IMR-90 (cell line): ENCODE measurements at regions not wholly inside any gene's neighbourhood (a gene's known extent, or its start where the extent isn't known, plus 50 kb on each side); places are given as distances from the start of the nearest gene placed in this dataset.

ENCODE experiments used
- ATAC-seq: fragments of 200-7000 bp; cut with Tn5 transposase; 2 replicates; pipeline ENCODE4 v1.9.1; 2020; ENCODE audit warnings: low read depth, mild to moderate bottlenecking, moderate library complexity
- BruUV-seq: library from RNA; stranded (reverse); fragments of 400-500 nt; replicated peaks from 2 replicates; lab custom pipeline; 2021; lab: Mats Ljungman, UMichigan
- CTCF ChIA-PET: fragments of 300-600 bp; formaldehyde crosslinking; extraction: SDS; loops from one replicate; lab custom pipeline; 2021; ENCODE audit warnings: antibody characterized with exemption; lab: Yijun Ruan, JAX
- POLR2A ChIA-PET: fragments of 300-600 bp; sonication (Branson Sonifier 250); formaldehyde crosslinking; loops from one replicate; lab custom pipeline; 2022; ENCODE audit warnings: antibody characterized with exemption; ENCODE audit not compliant: unreplicated experiment; lab: Charles Lee
- DNase-seq: peaks from one replicate; pipeline ENCODE4 v3.0.0; 2013
- H2AFZ ChIP-seq: replicated peaks from 2 replicates; pipeline ENCODE3; 2013; ENCODE audit warnings: low read length, mild to moderate bottlenecking; ENCODE audit not compliant: poor library complexity
- H2AK5ac ChIP-seq: 2 replicates; pipeline ENCODE4 v1.6.1; 2013; ENCODE audit warnings: low read depth, low read length, inconsistent platforms
- H2AK9ac ChIP-seq: replicated peaks from 2 replicates; pipeline ENCODE3; 2013; ENCODE audit warnings: mild to moderate bottlenecking, low read depth, low read length, moderate library complexity; ENCODE audit not compliant: poor library complexity
- H2BK120ac ChIP-seq: 2 replicates; pipeline ENCODE4 v1.6.1; 2013; ENCODE audit warnings: low read depth, low read length, inconsistent platforms
- H2BK15ac ChIP-seq: 3 replicates; pipeline ENCODE4 v1.6.1; 2013; ENCODE audit warnings: low read depth, low read length, inconsistent platforms
- H2BK20ac ChIP-seq: 2 replicates; pipeline ENCODE4 v1.6.1; 2013; ENCODE audit warnings: low read depth, mild to moderate bottlenecking, inconsistent platforms, low read length, moderate library complexity
- H2BK5ac ChIP-seq: 2 replicates; pipeline ENCODE4 v1.6.1; 2013; ENCODE audit warnings: mild to moderate bottlenecking, low read depth, low read length, inconsistent platforms; ENCODE audit not compliant: poor library complexity, severe bottlenecking
- H3K14ac ChIP-seq: replicated peaks from 2 replicates; pipeline ENCODE4 v1.6.1; 2013; ENCODE audit warnings: low read depth, low read length, inconsistent platforms
- H3K18ac ChIP-seq: 2 replicates; pipeline ENCODE4 v1.6.1; 2013; ENCODE audit warnings: low read depth, low read length, control low read depth
- H3K23ac ChIP-seq: 2 replicates; pipeline ENCODE4 v1.6.1; 2013; ENCODE audit warnings: low read depth, low read length, inconsistent platforms
- H3K27ac ChIP-seq: 2 replicates; pipeline ENCODE4 v1.5.1; 2013; ENCODE audit warnings: mild to moderate bottlenecking, control low read depth, low read length; ENCODE audit not compliant: insufficient read depth
- H3K27me3 ChIP-seq: 2 replicates; pipeline ENCODE4 v1.6.1; 2013; ENCODE audit warnings: low read length; ENCODE audit not compliant: control insufficient read depth, insufficient read depth
- H3K36me3 ChIP-seq: 2 replicates; pipeline ENCODE4 v1.6.1; 2013; ENCODE audit warnings: low read length, mixed read lengths; ENCODE audit not compliant: control insufficient read depth, insufficient read depth
- H3K4ac ChIP-seq: 2 replicates; pipeline ENCODE4 v1.6.1; 2013; ENCODE audit warnings: low read depth, low read length, inconsistent platforms
- H3K4me1 ChIP-seq: 2 replicates; pipeline ENCODE4 v1.6.1; 2013; ENCODE audit warnings: low read length, mixed read lengths; ENCODE audit not compliant: control insufficient read depth, insufficient read depth
- H3K4me2 ChIP-seq: 2 replicates; pipeline ENCODE4 v1.6.1; 2013; ENCODE audit warnings: low read depth, mild to moderate bottlenecking, control low read depth, low read length, moderate library complexity
- H3K4me3 ChIP-seq: 2 replicates; pipeline ENCODE4 v1.5.1; 2013; ENCODE audit warnings: low read depth, mild to moderate bottlenecking, control low read depth, low read length, moderate library complexity; ENCODE audit not compliant: insufficient read depth
- H3K56ac ChIP-seq: 2 replicates; pipeline ENCODE4 v1.6.1; 2013; ENCODE audit warnings: low read length, inconsistent platforms; ENCODE audit not compliant: insufficient read depth; ENCODE audit errors: extremely low read depth
- H3K79me1 ChIP-seq, 2 experiments: 2 replicates each; pipeline ENCODE4 v1.6.1; 2013; ENCODE audit warnings: low read length in 2 of 2, inconsistent platforms in 1 of 2, low read depth in 1 of 2
- H3K9ac ChIP-seq: 2 replicates; pipeline ENCODE4 v1.6.1; 2013; ENCODE audit warnings: low read depth, low read length, control low read depth
- H3K9me1 ChIP-seq: 2 replicates; pipeline ENCODE4 v1.6.1; 2013; ENCODE audit warnings: low read length, inconsistent platforms; ENCODE audit not compliant: insufficient read depth
- H3K9me3 ChIP-seq: 2 replicates; pipeline ENCODE4 v1.6.1; 2013; ENCODE audit warnings: low read length; ENCODE audit not compliant: control insufficient read depth, insufficient read depth
- H4K20me1 ChIP-seq: 2 replicates; pipeline ENCODE4 v1.6.1; 2013; ENCODE audit warnings: low read length, inconsistent platforms; ENCODE audit not compliant: insufficient read depth
- H4K5ac ChIP-seq: 2 replicates; pipeline ENCODE4 v1.6.1; 2013; ENCODE audit warnings: mild to moderate bottlenecking, low read depth, low read length, control low read depth
- H4K8ac ChIP-seq, 2 experiments: 2 replicates each; pipeline ENCODE4 v1.6.1; 2013; ENCODE audit warnings: low read depth in 2 of 2, low read length in 2 of 2, control low read depth in 1 of 2, inconsistent platforms in 1 of 2
- H4K91ac ChIP-seq: 2 replicates; pipeline ENCODE4 v1.6.1; 2013; ENCODE audit warnings: low read depth, low read length, inconsistent platforms; ENCODE audit not compliant: insufficient read depth
- CEBPB ChIP-seq: IDR thresholded peaks from 2 replicates; pipeline ENCODE4 v1.6.1; 2012; ENCODE audit warnings: low read depth, low read length, improper control_type of control experiment
- NFE2L2 ChIP-seq: fragments of 150-350 bp; IDR thresholded peaks from 2 replicates; pipeline ENCODE4 v1.6.1; 2016; ENCODE audit warnings: low read depth, mild to moderate bottlenecking, low read length
- RCOR1 ChIP-seq: IDR thresholded peaks from 2 replicates; pipeline ENCODE4 v1.6.1; 2012; ENCODE audit warnings: mild to moderate bottlenecking, low read length, improper control_type of control experiment; ENCODE audit not compliant: insufficient replicate concordance
- RFX5 ChIP-seq: IDR thresholded peaks from 2 replicates; pipeline ENCODE4 v1.8.0; 2012; ENCODE audit warnings: low read depth, mild to moderate bottlenecking, low read length, moderate library complexity
- SMC3 ChIP-seq: fragments of 150-350 bp; IDR thresholded peaks from 2 replicates; pipeline ENCODE4 v1.6.1; 2016; ENCODE audit warnings: low read depth, mild to moderate bottlenecking, antibody characterized with exemption, low read length, moderate library complexity
- whole genome bisulfite sequencing, 2 experiments: methylation state at CpG; one replicate each; pipeline versions ENCODE4 v1.1.5 to v1.1.7; 2013; ENCODE audit warnings: missing lambda C conversion rate in 2 of 2; ENCODE audit not compliant: insufficient read length in 1 of 2; ENCODE audit errors: extremely low coverage in 2 of 2; 5-methylcytosine and 5-hydroxymethylcytosine counted together
- dilution Hi-C: fragments of 300-500 bp; cut with HindIII; formaldehyde crosslinking; loops from one replicate; pipeline ENCODE4 v1.14.3; 2018; ENCODE audit warnings: low sequenced_read_pairs; ENCODE audit not compliant: unreplicated experiment
- in situ Hi-C: fragments of 300-500 bp; cut with MboI; formaldehyde crosslinking; loops from 3 replicates; pipeline ENCODE4 v1.14.3; 2019; ENCODE audit warnings: low sequenced_read_pairs, inconsistent platforms, mixed read lengths
- intact Hi-C: fragments of 100-400 bp; cut with micrococcal nuclease; formaldehyde crosslinking; loops from 2 replicates; pipeline ENCODE4 v1.10.0; 2022

DNA sequence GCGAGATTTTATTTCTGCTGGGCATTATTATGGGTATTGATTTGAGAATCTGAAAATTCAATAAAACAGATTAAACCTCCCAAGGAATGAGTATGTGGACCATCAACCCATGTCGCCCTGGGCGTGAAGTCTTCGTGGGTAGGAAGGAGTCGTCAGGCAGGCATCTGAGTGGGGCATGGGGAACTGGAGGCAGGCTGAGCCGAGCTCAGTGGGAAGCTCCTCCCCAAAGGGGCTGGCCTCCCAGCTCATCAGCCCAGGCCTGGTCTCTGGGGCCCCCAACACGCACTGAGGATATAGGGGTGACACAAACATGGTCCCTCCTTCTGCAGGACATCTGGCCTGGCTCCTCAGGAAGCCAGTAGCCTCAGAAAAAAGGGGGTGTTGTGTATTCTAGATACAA lies 265.2 kb downstream of the TFCP2L1 start:
- H3K4me1 ChIP-seq, result no peaks in the 10 kb centered on the region
- no peak overlapping the region for H2AK9ac ChIP-seq
- H3K79me1 ChIP-seq, result no peaks in the 10 kb centered on the region
- H2AFZ ChIP-seq, result no peak overlapping the region
- no CpG with 5 or more reads among the region's 7 CpGs for WGBS, 2 experiments
- no peaks in the 10 kb centered on the region for H4K20me1 ChIP-seq
- no peak for DNase-seq
- CTCF ChIA-PET, result no interaction called here
- H3K56ac ChIP-seq, result no peak overlapping the region
- H2AK5ac ChIP-seq, result no peak overlapping the region
- H3K27ac ChIP-seq, result no peak overlapping the region
- H3K36me3 ChIP-seq, result no peaks in the 10 kb centered on the region
- dilution Hi-C loops, result no loop called here
- intact Hi-C loops, result no loop called here
- in situ Hi-C loops, result no loop called here
- H3K9me3 ChIP-seq, result peaks cover 3% of the 10 kb centered on the region
- H4K5ac ChIP-seq, result no peak overlapping the region
- H2BK5ac ChIP-seq, result no peak overlapping the region
- no peak overlapping the region for H3K14ac ChIP-seq
- TF ChIP-seq CEBPB, result no peak
- TF ChIP-seq RFX5, result no peak
- TF ChIP-seq RCOR1, result no peak
- TF ChIP-seq SMC3, result no peak
- no peak for TF ChIP-seq NFE2L2
- peaks cover 41% of the 10 kb centered on the region for H3K27me3 ChIP-seq
- no peak overlapping the region for H4K91ac ChIP-seq
- no peak overlapping the region for H3K18ac ChIP-seq
- H3K9me1 ChIP-seq, result no peaks in the 10 kb centered on the region
- ATAC-seq, result no peak
- H4K8ac ChIP-seq, result no peak overlapping the region
- no peak overlapping the region for H3K9ac ChIP-seq
- H2BK15ac ChIP-seq, result no peak overlapping the region
- no peak overlapping the region for H2BK20ac ChIP-seq
- no TSS peak for BruUV-seq
- H3K4me3 ChIP-seq, result no peak overlapping the region
- H3K4ac ChIP-seq, result no peak overlapping the region
- no peak overlapping the region for H2BK120ac ChIP-seq
- H3K4me2 ChIP-seq, result no peak overlapping the region
- H3K23ac ChIP-seq, result no peak overlapping the region
- POLR2A ChIA-PET, result no interaction called here
